GM23338 (cell line): ENCODE measurements at regions not wholly inside any gene's neighbourhood (a gene's known extent, or its start where the extent isn't known, plus 50 kb on each side); places are given as distances from the start of the nearest gene placed in this dataset.

Experiments used
- ATAC-seq: fragments of 200-7000 bp; cut with Tn5 transposase; 3 replicates; pipeline ENCODE4 v1.9.1; 2020
- DNase-seq: peaks from one replicate; pipeline ENCODE4 v3.0.0-alpha.2; 2015; ENCODE audit warnings: low spot score
- H2AFZ ChIP-seq: fragments of 200-600 bp; sonication (generic); 2 replicates; pipeline ENCODE4 v1.8.0; 2016; ENCODE audit warnings: antibody characterized with exemption, mild to moderate bottlenecking, moderate library complexity
- H3F3A ChIP-seq: fragments of 200-600 bp; sonication (generic); replicated peaks from 2 replicates; pipeline ENCODE4 v1.8.0; 2017; ENCODE audit warnings: antibody characterized with exemption, mixed run types, low read depth
- H3K27ac ChIP-seq: fragments of 200-600 bp; sonication (generic); 2 replicates; pipeline ENCODE4 v1.6.1; 2016; ENCODE audit warnings: low read depth
- H3K27me3 ChIP-seq: fragments of 200-600 bp; sonication (generic); 2 replicates; pipeline ENCODE4 v1.8.0; 2016; ENCODE audit warnings: mild to moderate bottlenecking, mixed run types, moderate library complexity; ENCODE audit not compliant: insufficient read depth
- H3K36me3 ChIP-seq: fragments of 200-600 bp; sonication (generic); 2 replicates; pipeline ENCODE4 v1.8.0; 2016; ENCODE audit warnings: mild to moderate bottlenecking; ENCODE audit not compliant: insufficient read depth
- H3K4me1 ChIP-seq: fragments of 200-600 bp; sonication (generic); 2 replicates; pipeline ENCODE4 v1.8.0; 2016; ENCODE audit warnings: mild to moderate bottlenecking, moderate library complexity; ENCODE audit not compliant: insufficient read depth
- H3K4me2 ChIP-seq: fragments of 200-600 bp; sonication (generic); 2 replicates; pipeline ENCODE4 v1.7.1; 2017; ENCODE audit warnings: mixed run types
- H3K4me3 ChIP-seq: fragments of 200-600 bp; sonication (generic); 2 replicates; pipeline ENCODE4 v1.6.1; 2016; ENCODE audit warnings: mixed run types
- H3K79me2 ChIP-seq: fragments of 200-600 bp; sonication (generic); replicated peaks from 2 replicates; pipeline ENCODE4 v1.8.0; 2017; ENCODE audit warnings: mild to moderate bottlenecking; ENCODE audit not compliant: insufficient read depth
- H3K9me2 ChIP-seq: fragments of 200-600 bp; sonication (generic); 2 replicates; pipeline ENCODE4 v1.8.0; 2017; ENCODE audit not compliant: insufficient read depth
- H4K20me1 ChIP-seq: fragments of 200-600 bp; sonication (generic); replicated peaks from 2 replicates; pipeline ENCODE4 v1.8.0; 2017; ENCODE audit warnings: mild to moderate bottlenecking; ENCODE audit not compliant: insufficient read depth
- H3K27ac Mint-ChIP-seq: 2 replicates; pipeline ENCODE4 v1.8.0; 2020; ENCODE audit warnings: inconsistent platforms, mild to moderate bottlenecking, moderate library complexity, mixed read lengths
- H3K27me3 Mint-ChIP-seq: 3 replicates; pipeline ENCODE4 v1.8.0; 2022; ENCODE audit warnings: low read depth, mild to moderate bottlenecking, moderate library complexity, mixed read lengths, inconsistent platforms; ENCODE audit not compliant: insufficient read depth, poor library complexity
- H3K36me3 Mint-ChIP-seq: 3 replicates; pipeline ENCODE4 v1.8.0; 2021; ENCODE audit warnings: low read depth, mild to moderate bottlenecking, inconsistent platforms, moderate library complexity, mixed read lengths
- H3K4me1 Mint-ChIP-seq: 3 replicates; pipeline ENCODE4 v1.8.0; 2020; ENCODE audit warnings: mild to moderate bottlenecking, inconsistent platforms, mixed read lengths
- H3K4me3 Mint-ChIP-seq: 3 replicates; pipeline ENCODE4 v1.8.0; 2021; ENCODE audit warnings: moderate library complexity, mild to moderate bottlenecking, inconsistent platforms, mixed read lengths
- H3K9me3 Mint-ChIP-seq: 3 replicates; pipeline ENCODE4 v1.8.0; 2020; ENCODE audit warnings: moderate library complexity, mild to moderate bottlenecking, inconsistent platforms, mixed read lengths
- CREB1 ChIP-seq: fragments of 250-450 bp; sonication (Bioruptor Pico); IDR thresholded peaks from 2 replicates; pipeline ENCODE4 v1.5.0; 2020; ENCODE audit warnings: low read depth, mild to moderate bottlenecking, moderate library complexity
- CTCF ChIP-seq, 2 experiments: fragments of 200-600 bp in 1 of 2; sonication (generic) in 1 of 2; conservative IDR thresholded peaks; 2 replicates each; pipeline versions ENCODE4 v1.5.1 to v1.6.1; 2016 to 2017; ENCODE audit warnings: antibody characterized with exemption in 2 of 2, low read depth in 2 of 2, mild to moderate bottlenecking in 2 of 2, moderate library complexity in 1 of 2
- ETS1 ChIP-seq: IDR thresholded peaks from 2 replicates; pipeline ENCODE4 v1.6.1; 2016; ENCODE audit warnings: antibody characterized with exemption
- JUNB ChIP-seq: IDR thresholded peaks from one replicate; pipeline ENCODE4 v1.6.1; 2016; ENCODE audit warnings: antibody characterized with exemption; ENCODE audit not compliant: unreplicated experiment
- NANOG ChIP-seq: IDR thresholded peaks from 2 replicates; pipeline ENCODE4 v1.6.1; 2016; ENCODE audit warnings: antibody characterized with exemption, borderline replicate concordance
- POLR2AphosphoS5 ChIP-seq: IDR thresholded peaks from 2 replicates; pipeline ENCODE4 v1.6.1; 2016; ENCODE audit warnings: antibody characterized with exemption, low read depth
- REST ChIP-seq: IDR thresholded peaks from one replicate; pipeline ENCODE4 v1.6.1; 2018; ENCODE audit warnings: antibody characterized with exemption; ENCODE audit not compliant: unreplicated experiment
- STAT1 ChIP-seq: IDR thresholded peaks from one replicate; pipeline ENCODE4 v1.6.1; 2016; ENCODE audit warnings: antibody characterized with exemption; ENCODE audit not compliant: unreplicated experiment
- ZNF114 ChIP-seq: fragments of 250-450 bp; sonication (Bioruptor Pico); IDR thresholded peaks from 2 replicates; pipeline ENCODE4 v1.5.0; 2020; ENCODE audit warnings: mild to moderate bottlenecking, moderate library complexity
- ZNF331 ChIP-seq: fragments of 250-450 bp; sonication (Bioruptor Pico); IDR thresholded peaks from 2 replicates; pipeline ENCODE4 v1.5.0; 2020; ENCODE audit warnings: low read depth, mild to moderate bottlenecking, moderate library complexity

GRCh38 chr12:105783983-105784947 lies 354.5 kb downstream of the NUAK1 start (continued):
- TF ChIP-seq ETS1 (no peak), NANOG (no peak)

GRCh38 chr12:105793421-105793820 lies 345.3 kb downstream of the NUAK1 start:
- Mint-ChIP-seq H3K27ac (no peak overlapping the region), H3K9me3 (peaks cover 4% of the 10 kb centered on the region; the same call in 1 of the 3 replicates), H3K4me3 (no peak overlapping the region), H3K4me1 (no peaks in the 10 kb centered on the region), H3K27me3 (no peaks in the 10 kb centered on the region), H3K36me3 (no peaks in the 10 kb centered on the region)
- no peak overlapping the region for H3K4me3 ChIP-seq
- H3K79me2 ChIP-seq = no peaks in the 10 kb centered on the region
- no peaks in the 10 kb centered on the region for H4K20me1 ChIP-seq
- DNase-seq (no peak), ATAC-seq (no peak)
- H3K9me2 ChIP-seq = peaks cover 10% of the 10 kb centered on the region; the same call in 1 of the 2 replicates
- no peaks in the 10 kb centered on the region for H3K27me3 ChIP-seq
- TF ChIP-seq STAT1 (no peak), POLR2AphosphoS5 (no peak), ZNF331 (CRISPR knock-in tag) (no peak), JUNB (no peak), REST (no peak)
- no peak overlapping the region for H3K27ac ChIP-seq
- no peak overlapping the region for H2AFZ ChIP-seq
- no peak overlapping the region for H3K4me2 ChIP-seq
- no peaks in the 10 kb centered on the region for H3F3A ChIP-seq
- H3K4me1 ChIP-seq = no peaks in the 10 kb centered on the region
- H3K36me3 ChIP-seq = no peaks in the 10 kb centered on the region

- H3K79me2 ChIP-seq = no peaks in the 10 kb centered on the region
- no peak for DNase-seq
- no peaks in the 10 kb centered on the region for H3K9me3 Mint-ChIP-seq
- no peaks in the 10 kb centered on the region for H3K36me3 ChIP-seq
- H3K4me1 ChIP-seq = no peaks in the 10 kb centered on the region
- no peaks in the 10 kb centered on the region for H3F3A ChIP-seq
- H3K27ac ChIP-seq = no peak overlapping the region
- no peaks in the 10 kb centered on the region for H3K36me3 Mint-ChIP-seq
- TF ChIP-seq CREB1 (CRISPR knock-in tag) (no peak), CTCF (conservative IDR thresholded peaks at IDR 0.05; ENCODE audit: low read depth in 2 of 2) (no peak), ZNF114 (CRISPR knock-in tag) (no peak), POLR2AphosphoS5 (no peak), ZNF331 (CRISPR knock-in tag) (no peak), ETS1 (no peak), NANOG (no peak)
- ATAC-seq = no peak
- no peak overlapping the region for H2AFZ ChIP-seq
- H3K27me3 ChIP-seq = no peaks in the 10 kb centered on the region
- H3K27ac Mint-ChIP-seq = no peak overlapping the region
- H3K4me1 Mint-ChIP-seq = no peaks in the 10 kb centered on the region
- H3K4me2 ChIP-seq = no peak overlapping the region
- no peaks in the 10 kb centered on the region for H3K27me3 Mint-ChIP-seq
- H3K9me2 ChIP-seq = peaks cover 25% of the 10 kb centered on the region
- H4K20me1 ChIP-seq = no peaks in the 10 kb centered on the region
- no peak overlapping the region for H3K4me3 Mint-ChIP-seq
- H3K4me3 ChIP-seq = no peak overlapping the region
These were observed 340.4 kb downstream of the NUAK1 start for GRCh38 chr12:105798256-105798845.
